ENCODE measurements at regions not wholly inside any gene's neighbourhood (a gene's known extent, or its start where the extent isn't known, plus 50 kb on each side); places are given as distances from the start of the nearest gene placed in this dataset.

- no peak for DNase-seq (ENCODE audit: extremely low spot score)
- TF ChIP-seq HDGF (IDR thresholded peaks at IDR 0.05; ENCODE audit: borderline replicate concordance) (no peak), LEF1 (IDR thresholded peaks at IDR 0.05; ENCODE audit: borderline replicate concordance) (no peak), L3MBTL2 (conservative IDR thresholded peaks at IDR 0.05) (no peak), NFRKB (IDR thresholded peaks at IDR 0.05) (no peak), ARNT (IDR thresholded peaks at IDR 0.05) (no peak), CTBP1 (IDR thresholded peaks at IDR 0.05; ENCODE audit: borderline replicate concordance) (no peak), BHLHE40 (IDR thresholded peaks at IDR 0.05; ENCODE audit: borderline replicate concordance) (no peak), FOXM1 (IDR thresholded peaks at IDR 0.05; ENCODE audit: borderline replicate concordance) (no peak), ZNF384 (IDR thresholded peaks at IDR 0.05) (no peak), FOXK2 (IDR thresholded peaks at IDR 0.05) (no peak), SP1 (IDR thresholded peaks at IDR 0.05) (no peak), TARDBP (IDR thresholded peaks at IDR 0.05) (no peak), FOXA1 (IDR thresholded peaks at IDR 0.05) (no peak), SUZ12 (IDR thresholded peaks at IDR 0.05) (no peak), ELF4 (IDR thresholded peaks at IDR 0.05) (no peak), PKNOX1 (IDR thresholded peaks at IDR 0.05) (no peak)
- ChIA-PET POLR2A (no interaction called here), CTCF (no interaction called here)
Observed at GRCh38 chr12:85572956-85573355, 263.3 kb downstream of the RASSF9 start.

GRCh38 chr12:85573635-85574214 lies 262.5 kb downstream of the RASSF9 start:
- POLR2A ChIA-PET = no interaction called here
- DNase-seq (ENCODE audit: extremely low spot score) = no peak
- TF ChIP-seq LEF1 (IDR thresholded peaks at IDR 0.05; ENCODE audit: borderline replicate concordance) (no peak), L3MBTL2 (conservative IDR thresholded peaks at IDR 0.05) (no peak), ELF4 (IDR thresholded peaks at IDR 0.05) (no peak), SP1 (IDR thresholded peaks at IDR 0.05) (no peak), ZNF384 (IDR thresholded peaks at IDR 0.05) (no peak), FOXM1 (IDR thresholded peaks at IDR 0.05; ENCODE audit: borderline replicate concordance) (no peak), NFRKB (IDR thresholded peaks at IDR 0.05) (no peak), FOXK2 (IDR thresholded peaks at IDR 0.05) (no peak), HDGF (IDR thresholded peaks at IDR 0.05; ENCODE audit: borderline replicate concordance) (no peak), FOXA1 (IDR thresholded peaks at IDR 0.05) (no peak), PKNOX1 (IDR thresholded peaks at IDR 0.05) (no peak), BHLHE40 (IDR thresholded peaks at IDR 0.05; ENCODE audit: borderline replicate concordance) (no peak), TARDBP (IDR thresholded peaks at IDR 0.05) (no peak), CTBP1 (IDR thresholded peaks at IDR 0.05; ENCODE audit: borderline replicate concordance) (no peak), ARNT (IDR thresholded peaks at IDR 0.05) (no peak)
- CTCF ChIA-PET = no interaction called here

GRCh38 chr12:85574291-85574690 lies 261.9 kb downstream of the RASSF9 start:
- no peak for DNase-seq (ENCODE audit: extremely low spot score)
- POLR2A ChIA-PET = no interaction called here
- CTCF ChIA-PET = interaction anchor here (0.7 to 1.3 kb wide), 3 partner anchors 10 to 293 kb away, joined by 3 to 4 read pairs (median 4); no protein-coding TSS in a partner anchor
- no peak for TF ChIP-seq BHLHE40 (IDR thresholded peaks at IDR 0.05; ENCODE audit: borderline replicate concordance)

- ChIA-PET POLR2A (no interaction called here), CTCF (interaction anchor here (0.6 to 2.1 kb wide), 6 partner anchors 9 to 296 kb away, joined by 3 to 10 read pairs (median 4); no protein-coding TSS in a partner anchor)
- TF ChIP-seq TARDBP (IDR thresholded peaks at IDR 0.05) = no peak
- no peak for TF ChIP-seq L3MBTL2 (conservative IDR thresholded peaks at IDR 0.05)
- TF ChIP-seq HDGF (IDR thresholded peaks at IDR 0.05; ENCODE audit: borderline replicate concordance) = no peak
- no peak for TF ChIP-seq PKNOX1 (IDR thresholded peaks at IDR 0.05)
- TF ChIP-seq LEF1 (IDR thresholded peaks at IDR 0.05; ENCODE audit: borderline replicate concordance) = no peak
- no peak for TF ChIP-seq ELF4 (IDR thresholded peaks at IDR 0.05)
- TF ChIP-seq FOXM1 (IDR thresholded peaks at IDR 0.05; ENCODE audit: borderline replicate concordance) = no peak
- no peak for TF ChIP-seq SUZ12 (IDR thresholded peaks at IDR 0.05)
- TF ChIP-seq FOXA1 (IDR thresholded peaks at IDR 0.05) = no peak
- TF ChIP-seq FOXK2 (IDR thresholded peaks at IDR 0.05) = no peak
- no peak for TF ChIP-seq CTBP1 (IDR thresholded peaks at IDR 0.05; ENCODE audit: borderline replicate concordance)
- TF ChIP-seq SP1 (IDR thresholded peaks at IDR 0.05) = no peak
- no peak for TF ChIP-seq ZNF384 (IDR thresholded peaks at IDR 0.05)
- TF ChIP-seq ARNT (IDR thresholded peaks at IDR 0.05) = no peak
- no peak for TF ChIP-seq BHLHE40 (IDR thresholded peaks at IDR 0.05; ENCODE audit: borderline replicate concordance)
- no peak for TF ChIP-seq NFRKB (IDR thresholded peaks at IDR 0.05)
- peak; percentile 66 for DNase-seq (ENCODE audit: extremely low spot score)
Observed at GRCh38 chr12:85575120-85576096, 260.8 kb downstream of the RASSF9 start.

GRCh38 chr12:85580562-85581168 lies 255.5 kb downstream of the RASSF9 start:
- DNase-seq (ENCODE audit: extremely low spot score) = no peak
- TF ChIP-seq BHLHE40 (IDR thresholded peaks at IDR 0.05; ENCODE audit: borderline replicate concordance) = no peak
- TF ChIP-seq PKNOX1 (IDR thresholded peaks at IDR 0.05) = no peak
- TF ChIP-seq CTBP1 (IDR thresholded peaks at IDR 0.05; ENCODE audit: borderline replicate concordance) = no peak
- TF ChIP-seq NFRKB (IDR thresholded peaks at IDR 0.05) = no peak
- TF ChIP-seq ARNT (IDR thresholded peaks at IDR 0.05) = no peak
- TF ChIP-seq ELF4 (IDR thresholded peaks at IDR 0.05) = no peak
- no peak for TF ChIP-seq LEF1 (IDR thresholded peaks at IDR 0.05; ENCODE audit: borderline replicate concordance)
- no peak for TF ChIP-seq ZNF384 (IDR thresholded peaks at IDR 0.05)
- no peak for TF ChIP-seq FOXA1 (IDR thresholded peaks at IDR 0.05)
- TF ChIP-seq TARDBP (IDR thresholded peaks at IDR 0.05) = no peak
- no peak for TF ChIP-seq HDGF (IDR thresholded peaks at IDR 0.05; ENCODE audit: borderline replicate concordance)
- TF ChIP-seq SUZ12 (IDR thresholded peaks at IDR 0.05) = no peak
- TF ChIP-seq SP1 (IDR thresholded peaks at IDR 0.05) = no peak
- no peak for TF ChIP-seq L3MBTL2 (conservative IDR thresholded peaks at IDR 0.05)
- no peak for TF ChIP-seq FOXM1 (IDR thresholded peaks at IDR 0.05; ENCODE audit: borderline replicate concordance)
- TF ChIP-seq FOXK2 (IDR thresholded peaks at IDR 0.05) = no peak
- POLR2A ChIA-PET = no interaction called here
- CTCF ChIA-PET = interaction anchor here (0.7 kb wide), 1 partner anchor 10 kb away, joined by 5 read pairs; no protein-coding TSS in a partner anchor
